ENCODE measurements at regions not wholly inside any gene's neighbourhood (a gene's known extent, or its start where the extent isn't known, plus 50 kb on each side); places are given as distances from the start of the nearest gene placed in this dataset.

- no peak for TF ChIP-seq NFRKB (IDR thresholded peaks at IDR 0.05)
- no peak for TF ChIP-seq HDGF (IDR thresholded peaks at IDR 0.05; ENCODE audit: borderline replicate concordance)
- TF ChIP-seq FOXK2 (IDR thresholded peaks at IDR 0.05), result no peak
- TF ChIP-seq ARNT (IDR thresholded peaks at IDR 0.05), result no peak
- TF ChIP-seq SP1 (IDR thresholded peaks at IDR 0.05), result no peak
- no peak for TF ChIP-seq FOXM1 (IDR thresholded peaks at IDR 0.05; ENCODE audit: borderline replicate concordance)
- TF ChIP-seq ELF4 (IDR thresholded peaks at IDR 0.05), result no peak
- TF ChIP-seq LEF1 (IDR thresholded peaks at IDR 0.05; ENCODE audit: borderline replicate concordance), result no peak
- no peak for TF ChIP-seq ZNF384 (IDR thresholded peaks at IDR 0.05)
- no peak for TF ChIP-seq SUZ12 (IDR thresholded peaks at IDR 0.05)
- no peak for TF ChIP-seq L3MBTL2 (conservative IDR thresholded peaks at IDR 0.05)
Measured at GRCh38 chr13:54216221-54216620, 1187.6 kb downstream of the OLFM4 start.
